ENCODE measurements at regions not wholly inside any gene's neighbourhood (a gene's known extent, or its start where the extent isn't known, plus 50 kb on each side); places are given as distances from the start of the nearest gene placed in this dataset.

DNA sequence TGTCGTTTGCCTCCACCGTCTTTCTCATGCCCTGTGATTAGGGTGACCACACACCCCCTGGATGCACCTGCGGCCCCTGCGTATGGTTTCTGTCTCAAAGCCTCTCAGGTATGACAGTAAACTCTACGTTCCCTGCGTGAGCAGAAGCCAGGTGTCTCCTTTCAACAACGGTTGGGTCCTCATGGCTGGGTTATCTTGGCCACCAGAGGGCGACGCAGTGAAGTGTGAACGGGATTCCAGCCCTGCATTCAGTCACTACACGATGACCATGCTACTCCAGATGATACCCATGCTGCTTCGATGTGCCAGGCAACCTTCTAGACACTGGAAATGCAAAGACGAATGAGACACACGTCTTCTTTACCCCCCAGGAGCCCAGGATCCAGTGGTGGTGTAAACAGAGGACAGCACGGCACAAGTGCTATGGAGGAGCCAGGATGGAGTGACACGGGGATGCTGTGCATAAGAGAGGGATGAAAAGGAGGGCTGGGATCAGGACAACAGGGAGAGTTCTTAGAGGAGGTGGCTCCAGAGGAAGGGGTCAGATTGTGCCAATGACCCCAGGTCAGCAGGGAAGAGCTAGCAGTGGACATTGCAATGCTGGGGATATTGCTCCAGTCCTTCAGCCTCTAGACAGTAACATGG, 228.1 kb upstream of the PFKP start:
- H3K27me3 ChIP-seq (ENCODE audit: control insufficient read depth, insufficient read depth, low read length), result no peaks in the 10 kb centered on the region
- dilution Hi-C loops (cut with HindIII; ENCODE audit: low sequenced_read_pairs, unreplicated experiment), result no loop called here
- ATAC-seq (ENCODE audit: low read depth) (no peak), DNase-seq (peak; percentile 6)
- no peak overlapping the region for H3K4me3 ChIP-seq (ENCODE audit: insufficient read depth, low read depth, low read length)
- in situ Hi-C loops (cut with MboI; ENCODE audit: low sequenced_read_pairs), result no loop called here
- WGBS, 2 experiments (ENCODE audit: extremely low coverage in 2 of 2, insufficient read length in 1 of 2), result 30% methylated on average over 2 of the region's 16 CpGs; no CpG with 5 or more reads in 1 of the 2 experiments
- H4K20me1 ChIP-seq (ENCODE audit: insufficient read depth, low read length), result no peaks in the 10 kb centered on the region
- no peak overlapping the region for H4K8ac ChIP-seq (ENCODE audit: low read depth in 2 of 2, low read length in 2 of 2)
- H3K4me1 ChIP-seq (ENCODE audit: control insufficient read depth, insufficient read depth, low read length), result no peaks in the 10 kb centered on the region; the same call in 1 of the 2 replicates
- no TSS peak for BruUV-seq (replicated peaks)
- no peak overlapping the region for H3K9ac ChIP-seq (ENCODE audit: low read depth, low read length)
- no peak overlapping the region for H3K18ac ChIP-seq (ENCODE audit: low read depth, low read length)
- H3K56ac ChIP-seq (ENCODE audit: extremely low read depth, insufficient read depth, low read length), result no peak overlapping the region
- no peaks in the 10 kb centered on the region for H3K36me3 ChIP-seq (ENCODE audit: control insufficient read depth, insufficient read depth, low read length)
- no peak overlapping the region for H2AK5ac ChIP-seq (ENCODE audit: low read depth, low read length)
- intact Hi-C loops (cut with micrococcal nuclease), result no loop called here
- H3K9me1 ChIP-seq (ENCODE audit: insufficient read depth, low read length), result no peaks in the 10 kb centered on the region
- H2BK5ac ChIP-seq (ENCODE audit: low read depth, low read length, poor library complexity, severe bottlenecking), result no peak overlapping the region
- H3K79me1 ChIP-seq (ENCODE audit: low read depth in 1 of 2, low read length in 2 of 2), result no peaks in the 10 kb centered on the region
- no peak overlapping the region for H3K4ac ChIP-seq (ENCODE audit: low read depth, low read length)
- H3K14ac ChIP-seq (replicated peaks; ENCODE audit: low read depth, low read length), result no peak overlapping the region
- no peak overlapping the region for H4K5ac ChIP-seq (ENCODE audit: low read depth, low read length)
- H3K23ac ChIP-seq (ENCODE audit: low read depth, low read length), result no peak overlapping the region
- H3K4me2 ChIP-seq (ENCODE audit: low read depth, low read length), result no peak overlapping the region
- H2BK120ac ChIP-seq (ENCODE audit: low read depth, low read length), result no peak overlapping the region
- ChIA-PET POLR2A (ENCODE audit: unreplicated experiment) (no interaction called here), CTCF (no interaction called here)
- no peak overlapping the region for H2BK15ac ChIP-seq (ENCODE audit: low read depth, low read length)
- no peak overlapping the region for H2AFZ ChIP-seq (replicated peaks; ENCODE audit: low read length, poor library complexity)
- H3K27ac ChIP-seq (ENCODE audit: insufficient read depth, low read length), result no peak overlapping the region
- H3K9me3 ChIP-seq (ENCODE audit: control insufficient read depth, insufficient read depth, low read length), result peaks cover 4% of the 10 kb centered on the region; the same call in 1 of the 2 replicates
- TF ChIP-seq BHLHE40 (IDR thresholded peaks at IDR 0.05; ENCODE audit: low read depth, low read length), result no peak
- TF ChIP-seq, protein P1, sequence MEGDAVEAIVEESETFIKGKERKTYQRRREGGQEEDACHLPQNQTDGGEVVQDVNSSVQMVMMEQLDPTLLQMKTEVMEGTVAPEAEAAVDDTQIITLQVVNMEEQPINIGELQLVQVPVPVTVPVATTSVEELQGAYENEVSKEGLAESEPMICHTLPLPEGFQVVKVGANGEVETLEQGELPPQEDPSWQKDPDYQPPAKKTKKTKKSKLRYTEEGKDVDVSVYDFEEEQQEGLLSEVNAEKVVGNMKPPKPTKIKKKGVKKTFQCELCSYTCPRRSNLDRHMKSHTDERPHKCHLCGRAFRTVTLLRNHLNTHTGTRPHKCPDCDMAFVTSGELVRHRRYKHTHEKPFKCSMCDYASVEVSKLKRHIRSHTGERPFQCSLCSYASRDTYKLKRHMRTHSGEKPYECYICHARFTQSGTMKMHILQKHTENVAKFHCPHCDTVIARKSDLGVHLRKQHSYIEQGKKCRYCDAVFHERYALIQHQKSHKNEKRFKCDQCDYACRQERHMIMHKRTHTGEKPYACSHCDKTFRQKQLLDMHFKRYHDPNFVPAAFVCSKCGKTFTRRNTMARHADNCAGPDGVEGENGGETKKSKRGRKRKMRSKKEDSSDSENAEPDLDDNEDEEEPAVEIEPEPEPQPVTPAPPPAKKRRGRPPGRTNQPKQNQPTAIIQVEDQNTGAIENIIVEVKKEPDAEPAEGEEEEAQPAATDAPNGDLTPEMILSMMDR (conservative IDR thresholded peaks at IDR 0.05; ENCODE audit: low read depth, low read length), result peak; percentile 33
- TF ChIP-seq POLR2A (IDR thresholded peaks at IDR 0.05; ENCODE audit: low read depth, low read length), result no peak
- TF ChIP-seq RAD21 (IDR thresholded peaks at IDR 0.05; ENCODE audit: low read length), result peak; percentile 28; the same call in 1 of the 2 replicates
- TF ChIP-seq FOS (IDR thresholded peaks at IDR 0.05; ENCODE audit: low read depth, low read length), result no peak
- TF ChIP-seq SMC3 (IDR thresholded peaks at IDR 0.05; ENCODE audit: low read depth, low read length), result peak; percentile 25; the same call in 1 of the 2 replicates
- no peak overlapping the region for H2BK20ac ChIP-seq (ENCODE audit: low read depth, low read length)
- H4K91ac ChIP-seq (ENCODE audit: insufficient read depth, low read depth, low read length), result no peak overlapping the region
- H2AK9ac ChIP-seq (replicated peaks; ENCODE audit: low read depth, low read length, poor library complexity), result no peak overlapping the region
